PC-3 (cell line): ENCODE measurements at regions not wholly inside any gene's neighbourhood (a gene's known extent, or its start where the extent isn't known, plus 50 kb on each side); places are given as distances from the start of the nearest gene placed in this dataset.

Source experiments
- ATAC-seq: fragments of 200-7000 bp; cut with Tn5 transposase; 2 replicates; pipeline ENCODE4 v1.9.1; 2020; ENCODE audit warnings: mild to moderate bottlenecking, moderate library complexity
- BruUV-seq: library from RNA; stranded (reverse); fragments of 400-500 nt; replicated peaks from 2 replicates; lab custom pipeline; 2021; lab: Mats Ljungman, UMichigan
- CTCF ChIA-PET: fragments of 300-600 bp; sonication (Branson Sonifier 250); formaldehyde crosslinking; loops from one replicate; lab custom pipeline; 2022; ENCODE audit warnings: antibody characterized with exemption; lab: Charles Lee
- POLR2A ChIA-PET: fragments of 300-600 bp; sonication (Branson Sonifier 250); formaldehyde crosslinking; loops from one replicate; lab custom pipeline; 2022; ENCODE audit warnings: antibody characterized with exemption; ENCODE audit not compliant: unreplicated experiment; lab: Charles Lee
- DNase-seq: peaks from one replicate; pipeline ENCODE4 v3.0.0-alpha.2; 2015
- H2AFZ ChIP-seq: fragments of 300-600 bp; sonication (generic); 2 replicates; pipeline ENCODE4 v1.6.0; 2016; ENCODE audit warnings: antibody characterized with exemption, low read length
- H3F3A ChIP-seq: fragments of 300-600 bp; sonication (generic); one replicate; pipeline ENCODE4 v1.6.0; 2017; ENCODE audit warnings: antibody characterized with exemption, low read length, control low read depth, mild to moderate bottlenecking; ENCODE audit not compliant: unreplicated experiment
- H3K27ac ChIP-seq: fragments of 300-600 bp; sonication (generic); 2 replicates; pipeline ENCODE4 v1.5.1; 2016; ENCODE audit warnings: mild to moderate bottlenecking, low read length
- H3K27me3 ChIP-seq: fragments of 300-600 bp; sonication (generic); 2 replicates; pipeline ENCODE4 v1.6.1; 2016; ENCODE audit warnings: low read length, mixed read lengths
- H3K36me3 ChIP-seq: fragments of 300-600 bp; sonication (generic); 2 replicates; pipeline ENCODE4 v1.6.1; 2016; ENCODE audit warnings: low read depth, mixed run types, low read length, mixed read lengths
- H3K4me1 ChIP-seq: fragments of 300-600 bp; sonication (generic); 2 replicates; pipeline ENCODE4 v1.5.1; 2016; ENCODE audit warnings: low read length; ENCODE audit not compliant: insufficient read depth
- H3K4me2 ChIP-seq: fragments of 300-600 bp; sonication (generic); 2 replicates; pipeline ENCODE4 v1.6.0; 2016; ENCODE audit warnings: low read length
- H3K4me3 ChIP-seq: fragments of 300-600 bp; sonication (generic); 2 replicates; pipeline ENCODE4 v1.5.1; 2016; ENCODE audit warnings: mild to moderate bottlenecking, low read length, mixed read lengths
- H3K79me2 ChIP-seq: fragments of 300-600 bp; sonication (generic); 2 replicates; pipeline ENCODE4 v1.6.1; 2017; ENCODE audit warnings: low read length, mixed read lengths
- H3K9ac ChIP-seq: fragments of 300-600 bp; sonication (generic); 2 replicates; pipeline ENCODE4 v1.6.0; 2016; ENCODE audit warnings: mild to moderate bottlenecking, low read length
- H3K9me2 ChIP-seq: fragments of 300-600 bp; sonication (generic); replicated peaks from 2 replicates; pipeline ENCODE4 v1.6.1; 2016; ENCODE audit warnings: mixed run types, low read length, mixed read lengths
- H3K9me3 ChIP-seq: fragments of 300-600 bp; sonication (generic); 2 replicates; pipeline ENCODE4 v1.6.1; 2016; ENCODE audit warnings: low read length, mixed read lengths
- H4K20me1 ChIP-seq: fragments of 300-600 bp; sonication (generic); 2 replicates; pipeline ENCODE4 v1.6.1; 2016; ENCODE audit warnings: low read length, mixed read lengths
- EZH2 ChIP-seq: fragments of 300-600 bp; sonication (generic); IDR thresholded peaks from one replicate; pipeline ENCODE4 v1.6.1; 2017; ENCODE audit warnings: antibody characterized with exemption, mild to moderate bottlenecking, low read length; ENCODE audit not compliant: unreplicated experiment
- EZH2phosphoT487 ChIP-seq: fragments of 300-600 bp; sonication (generic); IDR thresholded peaks from 2 replicates; pipeline ENCODE4 v1.6.1; 2018; ENCODE audit warnings: mild to moderate bottlenecking, antibody characterized with exemption, low read length, borderline replicate concordance
- intact Hi-C: fragments of 100-400 bp; cut with micrococcal nuclease; formaldehyde crosslinking; loops from 2 replicates; pipeline ENCODE4 v1.9.0; 2023
- TF ChIP-seq, protein P1 (sequence below): fragments of 300-600 bp; sonication (generic); conservative IDR thresholded peaks from 2 replicates; pipeline ENCODE4 v1.5.1; 2017; ENCODE audit warnings: antibody characterized with exemption, low read depth, mild to moderate bottlenecking, low read length

DNA sequence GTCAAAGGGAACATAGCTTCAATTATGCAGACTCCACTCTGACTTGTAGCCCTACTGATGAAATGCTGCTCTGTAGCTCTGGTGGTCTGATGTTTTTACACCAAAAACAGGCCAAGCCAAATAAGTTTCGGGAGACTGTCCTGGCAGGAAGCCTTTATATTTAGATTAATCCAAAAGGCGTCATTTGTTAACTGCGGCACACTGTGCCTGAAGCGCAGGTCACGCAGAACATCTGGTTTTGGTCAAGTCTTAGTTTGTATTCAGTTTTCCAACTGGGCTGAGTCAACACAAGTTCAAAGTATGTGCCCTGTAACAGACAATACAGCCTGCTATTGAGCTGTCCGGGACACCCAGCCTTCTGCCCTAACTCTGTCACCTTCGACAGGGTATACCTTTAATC lies 154.6 kb upstream of the IPO5 start:
- Histone ChIP-seq H3K4me1 (no peaks in the 10 kb centered on the region), H3K9me3 (no peaks in the 10 kb centered on the region), H4K20me1 (no peaks in the 10 kb centered on the region), H3K4me2 (no peak overlapping the region), H3K79me2 (no peaks in the 10 kb centered on the region), H2AFZ (no peak overlapping the region), H3K27ac (no peak overlapping the region), H3K27me3 (no peaks in the 10 kb centered on the region), H3K4me3 (no peak overlapping the region), H3K9ac (no peak overlapping the region), H3K9me2 (no peaks in the 10 kb centered on the region), H3K36me3 (no peaks in the 10 kb centered on the region), H3F3A (no peaks in the 10 kb centered on the region)
- no peak for ATAC-seq
- ChIA-PET CTCF (interaction anchor here (0.6 kb wide), 1 partner anchor 49 kb away, joined by 4 read pairs; no protein-coding TSS in a partner anchor), POLR2A (interaction anchor here (0.5 kb wide), 1 partner anchor 567 kb away, joined by 20 read pairs; no protein-coding TSS in a partner anchor)
- TF ChIP-seq, protein P1, sequence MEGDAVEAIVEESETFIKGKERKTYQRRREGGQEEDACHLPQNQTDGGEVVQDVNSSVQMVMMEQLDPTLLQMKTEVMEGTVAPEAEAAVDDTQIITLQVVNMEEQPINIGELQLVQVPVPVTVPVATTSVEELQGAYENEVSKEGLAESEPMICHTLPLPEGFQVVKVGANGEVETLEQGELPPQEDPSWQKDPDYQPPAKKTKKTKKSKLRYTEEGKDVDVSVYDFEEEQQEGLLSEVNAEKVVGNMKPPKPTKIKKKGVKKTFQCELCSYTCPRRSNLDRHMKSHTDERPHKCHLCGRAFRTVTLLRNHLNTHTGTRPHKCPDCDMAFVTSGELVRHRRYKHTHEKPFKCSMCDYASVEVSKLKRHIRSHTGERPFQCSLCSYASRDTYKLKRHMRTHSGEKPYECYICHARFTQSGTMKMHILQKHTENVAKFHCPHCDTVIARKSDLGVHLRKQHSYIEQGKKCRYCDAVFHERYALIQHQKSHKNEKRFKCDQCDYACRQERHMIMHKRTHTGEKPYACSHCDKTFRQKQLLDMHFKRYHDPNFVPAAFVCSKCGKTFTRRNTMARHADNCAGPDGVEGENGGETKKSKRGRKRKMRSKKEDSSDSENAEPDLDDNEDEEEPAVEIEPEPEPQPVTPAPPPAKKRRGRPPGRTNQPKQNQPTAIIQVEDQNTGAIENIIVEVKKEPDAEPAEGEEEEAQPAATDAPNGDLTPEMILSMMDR: no peak
- TF ChIP-seq EZH2phosphoT487: no peak
- TF ChIP-seq EZH2: no peak
- no peak for DNase-seq
- BruUV-seq: no TSS peak
- intact Hi-C loops: no loop called here

DNA sequence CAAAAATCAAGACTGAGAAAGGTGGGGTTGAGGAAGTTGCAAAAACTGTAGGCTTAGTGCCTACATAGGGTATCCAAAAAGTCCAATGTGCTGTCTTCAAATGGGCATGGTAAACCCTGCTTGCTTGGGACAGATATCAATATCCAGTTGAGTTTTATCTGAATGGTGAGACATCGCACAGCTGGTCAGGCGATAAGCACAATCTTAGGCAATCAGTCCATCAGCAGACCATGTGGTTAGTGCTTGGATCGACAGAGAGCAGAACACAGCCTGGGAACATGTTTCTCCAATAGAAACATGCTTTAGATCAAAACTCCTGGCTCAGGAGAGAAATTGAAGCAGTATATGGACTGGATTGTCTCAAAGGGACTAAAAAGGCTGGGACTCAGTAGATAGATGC lies 151.3 kb upstream of the IPO5 start:
- BruUV-seq: no TSS peak
- Histone ChIP-seq H3K4me2 (no peak overlapping the region), H3K4me3 (no peak overlapping the region), H3K4me1 (no peaks in the 10 kb centered on the region), H3K9ac (no peak overlapping the region), H2AFZ (no peak overlapping the region), H3K27ac (no peak overlapping the region), H3K79me2 (no peaks in the 10 kb centered on the region), H3K9me2 (no peaks in the 10 kb centered on the region), H4K20me1 (no peaks in the 10 kb centered on the region), H3F3A (no peaks in the 10 kb centered on the region), H3K27me3 (no peaks in the 10 kb centered on the region), H3K36me3 (no peaks in the 10 kb centered on the region), H3K9me3 (no peaks in the 10 kb centered on the region)
- CTCF ChIA-PET: no interaction called here
- ATAC-seq: no peak
- TF ChIP-seq EZH2phosphoT487 (no peak), EZH2 (no peak)
- TF ChIP-seq, protein P1: no peak
- intact Hi-C loops: loop anchor here (5.0 kb wide), 1 partner anchor 785 kb away; no protein-coding TSS in a partner anchor
- DNase-seq: no peak
- POLR2A ChIA-PET: no interaction called here

DNA sequence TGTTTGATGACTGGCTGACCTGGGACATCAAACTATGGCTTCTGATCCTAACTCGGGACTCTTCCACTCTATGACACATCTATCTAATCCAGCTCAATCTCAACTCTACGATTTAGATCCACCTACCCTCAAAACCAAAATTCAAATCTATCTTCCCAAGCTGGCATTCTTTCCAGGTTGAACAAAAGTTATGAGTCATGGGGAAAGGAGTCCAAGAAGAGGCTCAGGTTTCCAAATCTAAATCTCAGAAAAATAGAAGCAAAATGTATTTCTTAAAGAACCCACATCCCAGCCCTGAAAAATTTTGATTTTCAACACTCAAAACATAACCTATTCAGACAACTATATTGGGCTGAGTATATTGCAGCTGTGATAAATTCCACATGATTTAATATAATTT lies 143.9 kb upstream of the IPO5 start:
- no peak overlapping the region for H3K9ac ChIP-seq
- H3K36me3 ChIP-seq: no peaks in the 10 kb centered on the region
- H3K9me3 ChIP-seq: no peaks in the 10 kb centered on the region
- no peak overlapping the region for H3K4me2 ChIP-seq
- BruUV-seq: no TSS peak
- no peaks in the 10 kb centered on the region for H3K79me2 ChIP-seq
- H3K27ac ChIP-seq: no peak overlapping the region
- no peaks in the 10 kb centered on the region for H4K20me1 ChIP-seq
- H3K27me3 ChIP-seq: peaks cover 8% of the 10 kb centered on the region
- no peaks in the 10 kb centered on the region for H3F3A ChIP-seq
- intact Hi-C loops: no loop called here
- no peaks in the 10 kb centered on the region for H3K9me2 ChIP-seq
- CTCF ChIA-PET: no interaction called here
- H3K4me1 ChIP-seq: peaks cover 8% of the 10 kb centered on the region; the same call in 1 of the 2 replicates
- H2AFZ ChIP-seq: no peak overlapping the region
- DNase-seq (peak; percentile 38), ATAC-seq (peak; percentile 42)
- POLR2A ChIA-PET: no interaction called here
- TF ChIP-seq EZH2phosphoT487: no peak
- no peak for TF ChIP-seq EZH2
- TF ChIP-seq, protein P1: no peak
- H3K4me3 ChIP-seq: no peak overlapping the region
